ENCODE measurements at regions not wholly inside any gene's neighbourhood (a gene's known extent, or its start where the extent isn't known, plus 50 kb on each side); places are given as distances from the start of the nearest gene placed in this dataset.
"Not testable (repeated sequence)": the region's sequence is repeated elsewhere in the genome, so short reads cannot be mapped to it uniquely, and the experiment has no call there.

DNA sequence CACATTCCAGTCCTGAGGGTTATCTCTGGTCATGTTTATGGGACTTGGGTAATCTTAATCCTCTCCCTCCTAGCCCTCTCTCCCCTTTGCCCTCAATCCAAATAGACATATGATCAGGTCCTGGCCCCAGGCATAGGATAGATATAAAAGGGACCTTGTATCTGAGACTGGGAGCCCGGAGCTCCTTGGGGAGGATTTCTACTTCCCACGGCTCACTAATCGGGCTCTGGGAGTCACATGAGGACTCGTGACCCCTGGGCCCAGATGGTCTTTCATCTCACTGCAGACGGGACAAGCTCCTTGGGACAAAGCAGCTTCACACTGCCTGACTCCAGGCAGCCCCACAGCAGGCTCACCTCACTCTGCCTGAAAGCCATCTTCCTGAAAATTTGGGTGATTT, 57.8 kb upstream of the LYRM9 start:
- DNase-seq (ENCODE audit: low read depth) = no peak
- H3K4me3 ChIP-seq (ENCODE audit: low read depth, low read length) = no peak overlapping the region
- TF ChIP-seq, protein P1, sequence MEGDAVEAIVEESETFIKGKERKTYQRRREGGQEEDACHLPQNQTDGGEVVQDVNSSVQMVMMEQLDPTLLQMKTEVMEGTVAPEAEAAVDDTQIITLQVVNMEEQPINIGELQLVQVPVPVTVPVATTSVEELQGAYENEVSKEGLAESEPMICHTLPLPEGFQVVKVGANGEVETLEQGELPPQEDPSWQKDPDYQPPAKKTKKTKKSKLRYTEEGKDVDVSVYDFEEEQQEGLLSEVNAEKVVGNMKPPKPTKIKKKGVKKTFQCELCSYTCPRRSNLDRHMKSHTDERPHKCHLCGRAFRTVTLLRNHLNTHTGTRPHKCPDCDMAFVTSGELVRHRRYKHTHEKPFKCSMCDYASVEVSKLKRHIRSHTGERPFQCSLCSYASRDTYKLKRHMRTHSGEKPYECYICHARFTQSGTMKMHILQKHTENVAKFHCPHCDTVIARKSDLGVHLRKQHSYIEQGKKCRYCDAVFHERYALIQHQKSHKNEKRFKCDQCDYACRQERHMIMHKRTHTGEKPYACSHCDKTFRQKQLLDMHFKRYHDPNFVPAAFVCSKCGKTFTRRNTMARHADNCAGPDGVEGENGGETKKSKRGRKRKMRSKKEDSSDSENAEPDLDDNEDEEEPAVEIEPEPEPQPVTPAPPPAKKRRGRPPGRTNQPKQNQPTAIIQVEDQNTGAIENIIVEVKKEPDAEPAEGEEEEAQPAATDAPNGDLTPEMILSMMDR (IDR thresholded peaks at IDR 0.05; ENCODE audit: insufficient read depth, low read depth, low read length, missing control alignments) = no peak

DNA sequence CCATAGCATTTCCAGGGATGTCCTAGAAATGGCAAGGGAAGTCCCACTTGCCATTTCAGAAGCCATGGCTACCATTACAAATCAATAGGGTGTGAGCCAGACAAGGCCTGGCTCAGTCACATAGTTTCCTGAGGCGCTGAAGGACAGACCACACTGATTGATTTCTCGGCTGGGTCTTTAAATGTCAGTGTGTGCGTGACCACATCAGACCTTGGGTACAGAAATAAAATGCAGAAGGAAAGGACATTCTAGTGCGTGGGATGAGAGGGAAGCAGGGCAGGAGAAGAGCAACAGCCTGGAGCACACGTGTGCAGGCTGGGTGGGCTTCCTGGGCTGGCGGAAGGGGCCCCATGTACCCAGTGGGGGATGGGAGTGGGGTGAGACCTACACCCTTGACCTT, 58.7 kb upstream of the LYRM9 start:
- TF ChIP-seq, protein P1 (IDR thresholded peaks at IDR 0.05; ENCODE audit: insufficient read depth, low read depth, low read length, missing control alignments) = no peak
- no peak for DNase-seq (ENCODE audit: low read depth)
- H3K4me3 ChIP-seq (ENCODE audit: low read depth, low read length) = no peak overlapping the region

DNA sequence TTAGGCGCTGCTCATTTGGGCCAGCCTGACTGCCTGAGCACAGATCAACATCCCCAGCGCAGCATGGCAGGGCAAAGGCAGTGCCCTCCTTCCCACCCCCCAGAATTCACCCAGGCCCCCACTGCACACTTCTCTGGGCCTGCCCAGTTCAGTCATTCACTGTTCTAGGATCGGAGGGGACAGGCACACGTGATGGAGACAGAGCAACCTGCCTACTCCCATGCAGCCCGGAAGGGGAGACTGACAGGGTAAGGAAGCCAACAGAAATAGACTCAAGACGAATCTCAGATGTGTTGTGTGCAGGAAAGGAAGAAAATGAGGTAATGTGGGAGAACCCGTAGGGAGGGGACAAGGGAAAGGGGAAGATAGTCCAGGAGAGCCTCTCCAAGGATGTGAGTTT, 59.2 kb upstream of the LYRM9 start:
- TF ChIP-seq, protein P1 (IDR thresholded peaks at IDR 0.05; ENCODE audit: insufficient read depth, low read depth, low read length, missing control alignments) = no peak
- DNase-seq (ENCODE audit: low read depth) = no peak
- no peak overlapping the region for H3K4me3 ChIP-seq (ENCODE audit: low read depth, low read length)

DNA sequence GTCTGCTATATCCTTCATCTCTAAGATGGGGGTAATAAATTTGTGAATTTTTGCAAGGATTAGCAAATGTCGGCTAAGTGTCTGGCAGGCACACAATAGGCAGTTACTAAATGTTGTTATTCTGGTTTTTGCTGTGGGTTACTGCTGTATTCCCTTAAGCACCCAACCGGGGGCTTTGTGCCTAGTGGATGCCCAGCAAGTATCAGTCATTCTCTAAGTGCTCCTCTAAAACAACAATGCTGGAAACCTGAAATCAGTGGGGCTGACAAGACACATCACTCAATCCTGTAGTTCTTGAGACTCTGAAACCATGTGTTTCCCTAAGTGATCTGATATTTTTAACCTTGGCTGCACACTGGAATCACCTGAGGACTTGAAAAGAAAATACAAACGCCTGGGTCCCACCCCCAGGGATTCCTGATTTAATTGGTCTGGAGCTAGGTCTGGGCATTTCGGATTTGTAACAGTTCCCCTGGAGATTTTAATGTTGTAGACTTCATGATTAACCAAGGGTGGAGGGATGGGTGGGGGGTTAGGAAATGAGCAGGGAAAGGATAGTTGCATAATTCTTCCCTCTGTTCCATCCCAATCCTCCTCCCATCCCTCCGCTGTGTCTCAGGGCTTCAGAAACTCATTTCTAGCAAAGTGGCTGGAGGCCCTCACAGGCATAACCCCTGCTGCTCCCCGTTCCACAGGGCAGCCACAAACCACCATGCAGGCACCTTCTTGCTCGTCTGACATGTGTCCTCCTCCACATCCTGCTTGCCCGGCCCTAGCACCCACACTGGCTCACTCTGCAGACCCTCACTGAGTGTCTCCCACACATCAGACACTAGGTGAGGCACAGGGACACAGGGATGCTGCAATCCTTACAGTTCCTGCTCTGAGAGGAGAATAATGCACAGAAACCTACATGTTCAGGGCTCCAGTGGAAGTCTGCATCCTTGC, 61.7 kb upstream of the LYRM9 start:
- TF ChIP-seq, protein P1 (IDR thresholded peaks at IDR 0.05; ENCODE audit: insufficient read depth, low read depth, low read length, missing control alignments) = no peak
- H3K4me3 ChIP-seq (ENCODE audit: low read depth, low read length) = no peak overlapping the region
- DNase-seq (ENCODE audit: low read depth) = no peak

DNA sequence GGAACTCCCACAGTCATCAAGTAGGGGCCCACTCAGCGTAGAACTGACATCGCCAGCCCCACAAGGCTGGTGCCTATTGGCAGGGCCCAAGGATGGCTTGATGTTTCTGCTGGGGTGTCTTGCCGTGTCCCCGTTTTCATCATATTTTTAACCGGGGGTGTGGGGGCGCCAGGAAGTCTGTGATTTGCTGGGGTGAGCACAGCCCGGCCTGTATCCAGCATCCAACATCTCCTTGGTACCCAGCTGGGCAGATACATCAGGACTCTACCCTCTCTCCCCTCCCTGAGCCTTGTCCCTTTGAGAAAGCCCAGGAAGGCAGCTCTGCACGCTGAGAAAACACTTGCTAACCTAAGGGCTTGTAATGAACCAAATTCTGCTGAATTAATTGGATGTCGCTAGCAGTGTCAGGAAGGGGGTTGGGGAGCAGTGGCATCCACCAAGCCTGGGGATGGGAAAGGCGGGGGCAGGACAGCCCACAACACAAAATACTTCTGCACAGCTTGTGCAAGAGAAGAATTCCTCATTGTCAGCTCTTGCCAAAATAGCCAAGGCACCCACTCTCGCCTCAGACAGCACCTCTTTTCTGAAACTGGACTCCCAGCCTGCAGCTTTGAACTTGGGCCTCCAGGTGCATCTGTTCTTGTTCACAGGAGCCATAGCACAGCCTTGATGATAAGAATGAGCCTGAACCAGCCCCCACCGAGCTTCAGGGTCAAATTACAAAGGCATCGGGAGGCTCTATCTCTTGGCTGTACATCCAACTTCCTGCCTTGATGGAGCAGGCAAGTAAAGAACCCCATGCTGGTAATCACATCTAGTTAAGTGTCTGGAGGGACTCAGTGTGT, 63.7 kb upstream of the LYRM9 start:
- DNase-seq (ENCODE audit: low read depth) = no peak
- no peak overlapping the region for H3K4me3 ChIP-seq (ENCODE audit: low read depth, low read length)
- TF ChIP-seq, protein P1 (IDR thresholded peaks at IDR 0.05; ENCODE audit: insufficient read depth, low read depth, low read length, missing control alignments) = no peak

DNA sequence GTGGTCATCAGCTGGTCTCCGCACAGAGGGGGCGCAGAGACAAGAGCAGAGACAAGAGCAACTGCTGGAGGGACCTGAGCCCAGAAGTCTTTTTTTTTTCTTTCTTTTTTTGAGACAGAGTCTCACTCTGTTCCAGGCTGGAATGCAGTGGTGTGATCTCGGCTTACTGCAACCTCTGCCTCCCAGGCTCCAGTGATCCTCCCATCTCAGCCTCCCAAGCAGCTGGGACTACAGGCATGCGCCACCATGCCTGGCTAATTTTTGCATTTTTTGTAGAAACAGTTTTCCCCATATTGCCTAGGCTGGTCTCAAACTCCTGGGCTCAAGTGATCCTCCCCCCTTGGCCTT, 64.3 kb upstream of the LYRM9 start:
- DNase-seq (ENCODE audit: low read depth); H3K4me3 ChIP-seq (ENCODE audit: low read depth, low read length): not testable (repeated sequence)

DNA sequence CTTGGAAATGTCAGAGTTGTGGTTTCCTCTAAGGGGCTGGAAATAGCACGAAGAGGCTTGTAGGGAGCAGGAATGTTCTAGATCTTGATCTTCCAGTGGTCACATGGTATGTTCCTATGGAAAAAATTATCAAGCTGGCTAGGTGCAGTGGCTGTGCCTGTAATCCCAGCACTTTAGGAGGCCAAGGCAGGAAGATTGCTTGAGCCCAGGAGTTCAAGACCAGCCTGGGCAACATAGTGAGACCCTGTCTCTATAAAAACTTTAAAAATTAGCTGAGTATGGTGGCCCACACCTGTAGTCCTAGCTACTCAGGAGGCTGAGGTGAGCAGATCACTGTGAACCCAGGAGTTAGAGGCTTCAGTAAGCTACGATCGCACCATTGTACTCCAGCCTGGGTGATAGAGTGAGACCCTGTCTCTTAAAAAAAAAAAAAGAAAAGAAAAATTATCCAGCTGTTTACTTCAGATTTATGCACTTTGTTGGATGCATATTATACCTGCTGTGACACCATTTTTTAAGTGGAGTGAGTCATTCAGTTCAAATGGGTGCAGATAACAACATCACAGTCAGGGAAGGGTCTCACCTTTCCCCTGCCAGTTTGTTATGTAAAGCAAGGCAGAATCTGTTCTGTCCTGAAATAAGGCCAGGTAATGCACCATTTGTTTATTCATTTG, 65.7 kb upstream of the LYRM9 start:
- no peak for DNase-seq (ENCODE audit: low read depth)
- no peak overlapping the region for H3K4me3 ChIP-seq (ENCODE audit: low read depth, low read length)
- TF ChIP-seq, protein P1 (IDR thresholded peaks at IDR 0.05; ENCODE audit: insufficient read depth, low read depth, low read length, missing control alignments) = no peak

Data from GM12865 (cell line).